HG03175 (cell line): ENCODE measurements at regions not wholly inside any gene's neighbourhood (a gene's known extent, or its start where the extent isn't known, plus 50 kb on each side); places are given as distances from the start of the nearest gene placed in this dataset.

Source experiments
- ATAC-seq: cut with Tn5 transposase; IDR thresholded peaks from one replicate; pipeline ENCODE4 v1.9.1; 2021; ENCODE audit warnings: mild to moderate bottlenecking, moderate library complexity; ENCODE audit not compliant: unreplicated experiment

GRCh38 chr5:2008851-2009629, 126.3 kb upstream of the IRX4 start:
- no peak for ATAC-seq

DNA sequence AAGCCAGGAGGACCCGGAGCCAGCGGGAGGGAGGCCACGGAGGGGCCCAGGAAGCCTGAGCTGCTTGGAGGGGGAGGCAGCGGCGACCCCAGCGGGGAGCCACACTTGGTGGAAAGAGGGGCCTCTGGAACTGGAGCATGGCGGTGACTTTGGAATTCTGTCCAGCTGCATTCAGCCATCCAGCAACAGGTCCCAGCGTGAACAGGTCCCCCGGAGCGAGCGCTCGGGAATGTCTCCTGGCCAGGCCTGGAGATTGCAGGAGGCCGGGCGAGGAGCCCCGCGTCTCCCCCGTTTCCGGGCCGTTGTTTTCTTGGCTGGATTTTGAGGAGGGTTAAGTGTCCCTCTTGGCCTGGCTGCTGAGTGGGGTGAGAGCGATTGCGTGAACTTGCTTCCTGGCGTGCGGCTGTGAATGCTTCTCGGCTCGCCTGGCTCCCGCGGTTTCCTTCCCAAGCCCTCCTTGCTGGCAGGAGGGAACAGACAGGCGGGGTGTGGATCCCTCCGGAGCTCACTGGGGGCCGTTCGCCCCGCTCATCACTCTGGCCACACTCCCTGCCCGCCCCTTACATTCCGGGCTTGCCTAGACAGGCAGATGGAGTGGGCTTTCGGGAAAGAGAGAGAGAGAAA, 125.3 kb upstream of the IRX4 start:
- no peak for ATAC-seq

GRCh38 chr5:2007496-2007877, 124.8 kb upstream of the IRX4 start:
- ATAC-seq = no peak

DNA sequence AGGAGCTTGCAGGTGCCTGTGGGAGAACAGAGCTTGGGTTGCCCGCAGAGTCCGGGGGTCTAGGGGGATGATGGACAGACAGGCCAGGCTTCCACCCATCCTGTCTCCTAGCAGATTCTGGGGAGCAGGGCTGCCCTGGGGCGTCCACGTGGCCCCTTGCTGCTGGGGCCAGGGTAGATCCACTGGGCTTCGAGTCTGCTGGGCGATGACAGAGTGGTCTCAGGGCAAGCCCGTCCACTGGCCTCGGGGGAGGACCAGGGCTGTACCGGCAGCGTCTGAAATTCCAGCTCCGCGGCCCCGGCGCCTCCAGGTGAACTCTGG, 124.2 kb upstream of the IRX4 start:
- no peak for ATAC-seq

DNA sequence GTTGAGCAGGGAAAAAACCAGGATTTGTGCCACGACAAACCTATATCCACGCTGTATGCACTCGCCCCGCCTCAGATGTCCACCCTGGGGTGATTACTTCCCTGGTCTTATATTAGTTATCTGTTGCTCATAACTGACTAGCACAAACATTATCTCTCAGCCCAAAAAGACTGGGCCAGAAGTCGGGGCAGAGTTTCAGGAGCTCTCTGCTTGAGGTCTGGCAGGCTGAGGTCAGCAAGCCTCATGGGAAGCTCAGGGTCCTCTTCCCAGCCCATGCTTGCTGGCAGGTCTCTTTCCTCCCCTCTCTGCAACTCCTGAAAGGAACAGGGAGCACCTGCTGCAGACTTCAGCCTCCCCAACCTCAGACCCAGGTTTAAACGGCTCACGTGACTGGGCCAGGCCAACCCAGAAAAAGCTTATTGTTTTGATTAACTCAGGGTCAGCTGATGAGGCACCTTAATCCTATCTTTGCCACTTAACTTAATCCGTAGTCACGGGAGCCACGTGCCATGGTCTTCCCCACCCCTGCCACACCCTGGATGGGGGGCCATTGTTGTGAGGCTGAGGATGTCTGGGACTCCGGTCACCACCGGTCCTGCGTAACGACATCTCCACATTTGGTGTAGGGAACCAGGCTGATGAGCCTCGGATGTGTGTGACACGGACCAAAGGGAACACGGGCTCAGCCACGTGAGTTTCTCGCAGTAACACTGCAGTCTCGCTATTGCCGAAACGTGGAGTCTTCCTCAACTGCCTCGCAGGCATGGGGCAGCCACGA, 123.7 kb upstream of the IRX4 start:
- ATAC-seq = no peak

GRCh38 chr5:2005101-2006041, 122.6 kb upstream of the IRX4 start:
- ATAC-seq = no peak

DNA sequence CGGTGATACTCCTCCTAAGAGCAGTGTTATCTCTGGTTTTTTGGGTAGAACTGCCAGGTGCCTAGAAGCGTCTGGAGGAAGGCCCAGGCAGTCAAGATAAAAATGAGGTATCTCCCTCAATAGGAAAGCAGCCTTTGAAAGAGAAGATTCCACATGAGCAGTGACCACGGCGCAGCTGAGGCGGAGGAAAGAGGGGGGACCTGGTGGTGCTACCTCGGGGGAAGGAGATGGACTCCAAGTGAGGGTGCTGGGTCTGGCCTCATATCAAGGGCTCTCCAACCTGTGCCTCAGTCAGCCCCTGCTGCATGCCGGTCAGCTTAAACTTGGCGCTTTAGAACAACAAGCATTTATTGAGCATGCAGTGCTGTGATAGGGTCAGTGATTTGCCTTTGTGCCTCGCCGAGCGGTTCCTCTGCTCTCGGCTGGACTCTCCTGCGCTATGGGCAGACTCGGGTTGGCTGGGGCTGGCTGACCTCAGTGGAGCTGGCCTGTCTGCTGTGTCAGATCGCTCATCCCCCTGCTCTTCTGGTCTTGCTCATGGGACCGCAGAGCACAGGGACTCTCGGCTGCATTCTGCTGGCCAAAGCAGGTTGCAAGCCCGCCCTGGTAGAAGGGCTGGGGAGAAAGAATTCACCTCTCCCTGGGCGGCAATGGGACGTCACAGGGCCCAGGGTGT, 121.1 kb upstream of the IRX4 start:
- ATAC-seq = no peak

GRCh38 chr5:2003206-2003605, 120.5 kb upstream of the IRX4 start:
- ATAC-seq = no peak

DNA sequence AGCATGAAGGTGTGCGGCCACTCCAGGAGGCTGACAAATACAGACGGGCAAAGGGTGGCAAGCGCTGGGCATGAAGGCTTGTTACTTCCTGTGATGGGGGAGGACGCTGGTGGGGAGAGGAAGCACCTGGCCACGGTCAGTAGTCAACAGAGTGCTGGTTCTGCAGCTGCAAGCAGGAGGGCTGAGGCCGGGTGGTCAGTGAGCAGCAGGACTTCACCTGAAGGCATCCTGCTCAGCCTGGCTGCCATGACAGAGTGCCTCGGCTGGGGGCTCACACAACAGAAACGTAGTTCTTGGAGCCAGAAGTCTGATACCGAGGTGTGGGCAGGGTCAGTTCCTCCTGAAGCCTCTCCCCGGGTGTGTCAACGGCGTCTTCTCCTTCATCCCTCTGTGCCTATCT, 118.6 kb upstream of the IRX4 start:
- no peak for ATAC-seq

GRCh38 chr5:2000591-2000990, 117.9 kb upstream of the IRX4 start:
- ATAC-seq = no peak

GRCh38 chr5:1999794-2000193, 117.1 kb upstream of the IRX4 start:
- no peak for ATAC-seq

DNA sequence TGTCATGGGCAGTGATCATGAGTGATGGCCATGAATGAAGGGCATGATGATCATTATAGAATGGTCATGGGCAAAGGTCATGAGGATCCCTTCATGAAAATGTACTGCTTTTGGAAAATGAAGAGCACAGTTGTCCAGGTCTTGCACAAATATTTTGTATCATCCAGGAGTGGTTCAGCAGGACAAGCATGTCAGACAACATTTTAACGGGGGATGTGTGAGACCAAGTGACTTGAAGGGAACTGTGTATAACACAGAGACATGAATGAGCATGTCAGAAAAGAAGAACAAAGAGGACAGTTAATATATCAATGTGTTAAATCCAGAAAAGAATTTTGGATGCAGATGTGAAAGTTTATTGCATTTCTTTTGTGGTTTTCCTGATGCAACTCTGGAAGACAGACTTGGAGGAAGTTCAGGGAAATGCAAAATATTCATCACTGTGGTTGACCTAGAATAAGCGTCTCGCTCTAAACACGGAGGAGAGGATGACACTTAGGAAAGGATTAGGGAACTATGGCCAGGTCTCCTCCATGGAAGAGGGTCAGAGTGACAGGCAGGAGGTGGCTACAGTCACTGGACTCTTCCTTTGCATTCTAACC, 116.1 kb upstream of the IRX4 start:
- ATAC-seq = no peak

DNA sequence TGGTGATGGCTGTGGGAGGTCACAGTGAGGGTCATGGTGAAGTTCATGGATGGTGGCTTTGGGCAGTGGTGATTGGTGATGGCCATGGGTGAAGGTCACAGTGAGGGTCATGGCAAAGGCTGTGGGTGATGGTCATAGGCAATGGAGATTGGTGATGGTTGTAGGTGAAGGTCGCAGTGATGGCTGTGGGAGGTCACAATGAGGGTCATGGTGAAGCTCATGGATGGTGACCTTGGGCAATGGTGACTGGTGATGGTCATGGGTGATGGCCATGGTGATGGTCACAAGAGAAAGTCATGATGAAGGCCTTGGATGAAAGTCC, 115.6 kb upstream of the IRX4 start:
- ATAC-seq = no peak

GRCh38 chr5:1997640-1998347, 115.1 kb upstream of the IRX4 start:
- ATAC-seq = no peak

- ATAC-seq = no peak
Measured at GRCh38 chr5:1995491-1995890, 112.8 kb upstream of the IRX4 start.

DNA sequence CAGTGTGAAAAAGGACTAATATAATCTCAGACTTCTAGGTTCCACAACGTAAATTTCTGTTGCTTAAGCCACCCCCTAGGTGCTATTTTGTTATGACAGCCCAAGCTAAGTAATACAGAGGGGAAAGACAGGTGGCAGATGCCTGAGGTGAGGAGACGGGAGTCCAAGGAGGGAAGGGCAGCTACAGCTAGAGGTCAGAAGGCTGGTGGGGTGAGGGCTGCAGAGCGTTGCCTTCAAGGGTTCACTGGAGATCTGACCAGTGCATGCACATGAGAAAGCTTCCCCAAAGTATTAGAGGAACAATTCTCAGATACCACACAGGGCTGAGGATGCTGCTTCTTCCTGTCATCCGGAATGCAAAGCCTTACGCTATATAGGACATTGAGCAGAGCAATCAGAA, 104.7 kb upstream of the IRX4 start:
- ATAC-seq = no peak

DNA sequence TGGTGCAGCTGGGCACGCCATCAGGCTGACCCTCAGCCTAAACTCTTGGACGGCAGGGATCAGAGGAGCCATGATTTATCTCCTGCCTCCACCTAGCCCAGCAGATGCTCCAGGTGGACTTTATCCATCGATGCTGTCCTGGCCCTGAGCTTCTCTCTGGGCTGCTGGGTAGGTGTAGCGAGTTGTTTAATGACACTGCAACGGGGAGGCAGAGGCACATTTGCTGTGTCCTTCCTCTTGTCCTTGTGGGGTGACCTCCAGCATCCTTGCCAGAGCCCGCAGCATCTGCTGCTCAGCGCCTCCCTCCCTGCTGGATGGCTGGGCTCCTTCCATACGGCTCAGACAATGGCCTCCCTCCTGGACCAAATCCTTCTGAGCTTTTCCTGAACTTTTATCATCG, 103.1 kb upstream of the IRX4 start:
- no peak for ATAC-seq

DNA sequence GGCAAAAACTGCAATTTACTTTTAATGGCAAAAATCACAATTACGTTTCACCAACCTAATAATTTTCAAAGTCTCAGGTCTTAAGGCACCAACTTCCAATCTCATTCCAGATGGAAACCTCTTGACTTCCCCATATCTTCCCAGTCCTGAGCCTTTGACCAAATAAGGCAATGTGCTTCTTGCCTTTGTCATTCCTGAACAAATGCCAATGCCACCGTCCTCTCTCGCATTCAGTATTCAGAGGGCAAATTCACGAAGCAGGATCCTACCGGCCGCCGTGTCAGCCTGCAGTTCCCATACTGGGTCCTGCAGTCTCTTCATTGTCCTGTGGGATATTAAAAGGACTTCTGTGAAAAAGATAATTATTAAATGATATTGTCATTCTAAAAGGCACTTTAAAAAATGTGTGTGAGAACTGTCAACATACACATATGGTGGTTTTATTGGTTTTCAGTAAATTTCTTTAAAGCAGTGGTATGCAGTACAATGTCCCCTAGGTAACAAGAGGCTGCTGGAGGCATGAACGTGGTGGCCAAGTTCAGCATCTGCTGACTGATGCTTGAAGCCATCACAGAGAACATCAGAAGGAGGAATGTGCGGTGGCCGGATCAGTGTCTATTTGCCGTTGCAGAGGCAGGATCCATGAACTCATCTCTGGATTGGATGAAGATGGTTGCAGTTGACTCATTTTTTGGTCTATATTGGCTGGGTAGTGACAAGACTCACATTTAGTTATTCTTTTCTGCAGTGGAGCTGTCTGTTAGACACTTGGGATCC, 101.4 kb upstream of the IRX4 start:
- ATAC-seq = no peak

DNA sequence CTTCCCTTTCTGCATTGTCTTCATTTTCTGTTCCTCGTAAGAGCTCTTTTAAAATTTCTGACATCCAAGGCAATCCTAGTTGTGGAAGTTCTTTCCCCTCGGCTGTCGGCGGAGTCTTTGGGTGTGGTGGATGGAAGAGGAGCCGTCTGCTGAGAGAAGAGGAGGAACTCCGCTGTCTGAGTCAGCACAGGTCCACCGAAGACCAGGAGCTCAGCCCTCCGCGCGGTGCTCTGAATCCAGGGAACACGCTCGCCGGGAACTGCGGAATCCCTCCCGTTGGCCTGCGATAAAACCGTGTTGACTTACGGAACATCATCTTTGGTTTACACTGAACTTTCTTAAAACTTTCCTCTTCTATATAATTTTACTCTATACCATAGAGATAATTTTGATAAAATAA, 100.7 kb upstream of the IRX4 start:
- no peak for ATAC-seq
